ENCODE measurements at regions not wholly inside any gene's neighbourhood (a gene's known extent, or its start where the extent isn't known, plus 50 kb on each side); places are given as distances from the start of the nearest gene placed in this dataset.

- TF ChIP-seq, protein P1, sequence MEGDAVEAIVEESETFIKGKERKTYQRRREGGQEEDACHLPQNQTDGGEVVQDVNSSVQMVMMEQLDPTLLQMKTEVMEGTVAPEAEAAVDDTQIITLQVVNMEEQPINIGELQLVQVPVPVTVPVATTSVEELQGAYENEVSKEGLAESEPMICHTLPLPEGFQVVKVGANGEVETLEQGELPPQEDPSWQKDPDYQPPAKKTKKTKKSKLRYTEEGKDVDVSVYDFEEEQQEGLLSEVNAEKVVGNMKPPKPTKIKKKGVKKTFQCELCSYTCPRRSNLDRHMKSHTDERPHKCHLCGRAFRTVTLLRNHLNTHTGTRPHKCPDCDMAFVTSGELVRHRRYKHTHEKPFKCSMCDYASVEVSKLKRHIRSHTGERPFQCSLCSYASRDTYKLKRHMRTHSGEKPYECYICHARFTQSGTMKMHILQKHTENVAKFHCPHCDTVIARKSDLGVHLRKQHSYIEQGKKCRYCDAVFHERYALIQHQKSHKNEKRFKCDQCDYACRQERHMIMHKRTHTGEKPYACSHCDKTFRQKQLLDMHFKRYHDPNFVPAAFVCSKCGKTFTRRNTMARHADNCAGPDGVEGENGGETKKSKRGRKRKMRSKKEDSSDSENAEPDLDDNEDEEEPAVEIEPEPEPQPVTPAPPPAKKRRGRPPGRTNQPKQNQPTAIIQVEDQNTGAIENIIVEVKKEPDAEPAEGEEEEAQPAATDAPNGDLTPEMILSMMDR (IDR thresholded peaks at IDR 0.05) = no peak
- no peak overlapping the region for H3K27ac ChIP-seq
- H3K4me3 ChIP-seq = no peak overlapping the region
- no peaks in the 10 kb centered on the region for H3K4me1 ChIP-seq
- H3K36me3 ChIP-seq = no peaks in the 10 kb centered on the region
- no peaks in the 10 kb centered on the region for H3K27me3 ChIP-seq
- DNase-seq (no peak), ATAC-seq (no peak)
- H3K9me3 ChIP-seq = peaks cover 0 to 19% of the 10 kb centered on the region in 2 donors
- intact Hi-C loops (cut with DNase I) = no loop called here
Measured at GRCh38 chr12:78793491-78793890, 71.1 kb upstream of the SYT1 start.

DNA sequence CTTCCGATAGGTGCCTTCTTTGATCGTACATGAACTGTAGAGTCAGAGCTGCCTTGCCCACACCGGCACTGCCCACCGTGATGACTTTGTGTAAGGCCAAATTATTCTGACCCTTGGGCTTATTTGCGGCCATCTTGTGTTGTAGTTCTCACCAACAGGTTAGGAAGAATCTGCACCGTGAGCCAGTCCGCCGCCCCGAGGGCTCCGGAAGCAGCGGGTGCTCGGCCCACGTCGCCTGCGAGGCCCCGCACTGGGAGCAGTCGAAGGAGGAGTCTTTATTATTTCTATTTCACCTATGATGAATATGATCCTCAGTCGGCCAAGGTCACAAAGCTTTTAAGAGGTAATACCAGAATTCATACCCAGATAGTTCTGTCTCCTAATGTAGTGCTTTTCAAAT is 70.6 kb upstream of the SYT1 start:
- ATAC-seq = no peak
- peaks cover 0 to 19% of the 10 kb centered on the region in 2 donors for H3K9me3 ChIP-seq
- H3K36me3 ChIP-seq = no peaks in the 10 kb centered on the region
- intact Hi-C loops (cut with DNase I) = no loop called here
- no peaks in the 10 kb centered on the region for H3K4me1 ChIP-seq
- TF ChIP-seq, protein P1 (IDR thresholded peaks at IDR 0.05) = no peak
- H3K4me3 ChIP-seq = no peak overlapping the region
- no peak overlapping the region for H3K27ac ChIP-seq
- peak in 1 of 4 donors; percentile 50 for DNase-seq
- no peaks in the 10 kb centered on the region for H3K27me3 ChIP-seq

DNA sequence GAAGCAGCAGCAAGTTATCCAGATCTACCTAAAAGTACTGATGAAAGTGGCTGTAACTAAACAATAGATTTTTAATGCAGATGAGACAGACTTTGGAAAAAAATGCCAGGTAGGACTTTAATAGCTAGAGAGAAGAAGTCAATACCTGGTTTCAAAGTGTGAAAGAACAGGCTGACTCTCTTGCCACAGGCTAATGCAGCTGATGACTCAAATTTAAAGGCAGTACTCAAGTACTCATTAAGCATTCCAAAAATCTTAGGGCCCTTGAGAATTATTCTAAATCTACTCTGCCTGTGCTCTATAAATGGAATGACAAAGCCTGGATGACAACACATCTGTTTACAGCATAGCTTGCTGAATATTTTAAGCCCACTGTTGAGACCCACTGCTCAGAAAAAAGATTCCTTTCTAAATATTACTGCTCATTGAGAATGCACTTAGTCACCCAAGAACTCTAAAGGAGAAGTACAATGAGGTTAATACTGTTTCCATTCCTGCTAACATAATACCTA is 68.6 kb upstream of the SYT1 start:
- no peak overlapping the region for H3K27ac ChIP-seq
- no peak overlapping the region for H3K4me3 ChIP-seq
- ATAC-seq (no peak), DNase-seq (no peak)
- H3K27me3 ChIP-seq = no peaks in the 10 kb centered on the region
- intact Hi-C loops (cut with DNase I) = no loop called here
- no peaks in the 10 kb centered on the region for H3K4me1 ChIP-seq
- peaks cover 0 to 19% of the 10 kb centered on the region in 2 donors for H3K9me3 ChIP-seq
- TF ChIP-seq, protein P1 (IDR thresholded peaks at IDR 0.05) = no peak
- H3K36me3 ChIP-seq = no peaks in the 10 kb centered on the region

DNA sequence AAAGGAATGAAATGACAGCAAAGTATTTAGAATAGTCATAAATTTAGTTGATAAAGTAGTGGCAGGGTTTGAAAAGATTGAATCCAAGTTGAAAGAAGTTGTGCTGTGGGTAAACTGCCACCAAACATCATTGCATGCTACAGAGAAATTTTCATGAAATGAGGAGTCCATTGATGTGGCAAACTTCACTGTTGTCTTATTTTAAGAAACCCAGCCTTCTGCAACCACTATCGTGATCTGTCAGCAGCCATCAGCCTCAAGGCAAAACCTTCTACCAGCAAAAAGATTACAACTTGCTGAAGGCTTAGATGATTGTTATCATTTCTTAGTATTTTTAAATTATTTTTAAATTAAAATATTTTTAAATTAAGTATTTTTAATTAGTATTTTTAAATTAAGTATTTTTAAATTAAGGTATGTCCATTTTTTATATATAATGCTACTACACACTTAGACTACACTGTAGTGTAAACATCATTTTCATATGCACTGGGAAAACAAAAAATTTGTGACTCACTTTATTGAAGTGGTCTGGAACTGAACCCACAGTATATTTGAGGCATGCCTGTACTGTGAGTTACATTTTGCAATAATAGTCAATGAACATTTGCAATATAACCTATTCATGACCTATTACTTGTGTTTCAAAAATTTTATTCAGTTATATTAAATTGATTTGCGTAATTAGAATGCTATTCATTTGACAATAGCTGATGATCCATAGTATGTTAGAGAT is 67.2 kb upstream of the SYT1 start:
- ATAC-seq = no peak

DNA sequence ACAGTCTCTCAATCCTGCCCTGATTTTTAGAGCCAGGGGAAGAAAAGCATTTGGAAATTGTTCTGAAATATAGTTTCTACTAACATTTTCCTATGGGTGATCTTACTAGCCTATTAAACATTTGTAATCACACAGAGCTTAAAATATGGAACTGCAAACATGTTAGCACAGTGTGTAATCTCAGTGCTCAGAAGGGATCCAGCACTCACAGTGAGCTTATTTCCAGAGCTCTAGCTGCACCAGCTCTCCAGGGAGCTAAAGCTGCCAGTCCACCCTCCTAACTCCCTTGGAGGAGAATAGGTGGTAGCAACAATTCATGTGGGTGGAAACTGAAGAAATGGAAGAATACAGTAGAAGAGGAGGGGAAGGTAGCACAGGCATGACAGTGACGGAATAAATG is 64.9 kb upstream of the SYT1 start:
- Histone ChIP-seq H3K27me3 (no peaks in the 10 kb centered on the region), H3K9me3 (peaks cover 0 to 15% of the 10 kb centered on the region in 2 donors), H3K27ac (no peak overlapping the region), H3K36me3 (no peaks in the 10 kb centered on the region), H3K4me1 (no peaks in the 10 kb centered on the region), H3K4me3 (no peak overlapping the region)
- intact Hi-C loops (cut with DNase I) = no loop called here
- DNase-seq (no peak), ATAC-seq (no peak)
- TF ChIP-seq, protein P1 (IDR thresholded peaks at IDR 0.05) = no peak

More for the DNA sequence above, 67.2 kb upstream of the SYT1 start:
- H3K27me3 ChIP-seq = no peaks in the 10 kb centered on the region
- peaks cover 0 to 19% of the 10 kb centered on the region in 2 donors for H3K9me3 ChIP-seq
- H3K36me3 ChIP-seq = no peaks in the 10 kb centered on the region
- no peak for DNase-seq
- no peak overlapping the region for H3K27ac ChIP-seq
- no peak overlapping the region for H3K4me3 ChIP-seq
- TF ChIP-seq, protein P1 (IDR thresholded peaks at IDR 0.05) = no peak
- no peaks in the 10 kb centered on the region for H3K4me1 ChIP-seq
- intact Hi-C loops (cut with DNase I) = no loop called here

All from left lung (tissue), 4 donors.